MM.1S (cell line): ENCODE measurements at regions not wholly inside any gene's neighbourhood (a gene's known extent, or its start where the extent isn't known, plus 50 kb on each side); places are given as distances from the start of the nearest gene placed in this dataset.
"Not testable (repeated sequence)": the region's sequence is repeated elsewhere in the genome, so short reads cannot be mapped to it uniquely, and the experiment has no call there.

Experiments used
- EZH2 ChIP-seq: fragments of 300-600 bp; sonication (generic); optimal IDR thresholded peaks from 2 replicates; pipeline ENCODE3; 2017; ENCODE audit warnings: low read depth, mild to moderate bottlenecking, antibody characterized with exemption, low read length, mixed read lengths
- EZH2phosphoT487 ChIP-seq: fragments of 300-600 bp; sonication (generic); IDR thresholded peaks from 2 replicates; pipeline ENCODE4 v1.6.1; 2018; ENCODE audit warnings: antibody characterized with exemption, low read length
- TF ChIP-seq, protein P1 (sequence below): fragments of 300-600 bp; sonication (generic); IDR thresholded peaks from 2 replicates; pipeline ENCODE4 v1.5.1; 2016; ENCODE audit warnings: antibody characterized with exemption, low read length, mixed read lengths

DNA sequence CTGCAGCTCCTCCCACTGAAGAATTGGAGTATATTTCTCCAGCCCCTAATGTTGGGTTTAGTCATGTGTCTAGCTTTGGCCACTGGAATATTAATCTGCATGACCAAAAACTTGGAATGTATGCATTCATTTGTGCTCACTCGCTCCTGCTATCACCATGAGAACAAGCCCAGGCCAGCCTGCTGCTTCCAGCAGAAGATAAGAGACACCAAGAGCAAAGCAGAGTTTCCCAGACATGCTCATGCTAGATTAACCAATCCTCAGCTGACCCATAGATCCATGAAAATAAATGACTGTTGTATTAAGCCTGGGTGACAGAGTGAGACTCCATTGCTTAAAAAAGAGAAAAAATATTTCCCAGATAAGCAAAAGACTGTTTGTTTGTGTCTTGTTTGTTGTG, 119.6 kb downstream of the ALG1L2 start:
- TF ChIP-seq, protein P1, sequence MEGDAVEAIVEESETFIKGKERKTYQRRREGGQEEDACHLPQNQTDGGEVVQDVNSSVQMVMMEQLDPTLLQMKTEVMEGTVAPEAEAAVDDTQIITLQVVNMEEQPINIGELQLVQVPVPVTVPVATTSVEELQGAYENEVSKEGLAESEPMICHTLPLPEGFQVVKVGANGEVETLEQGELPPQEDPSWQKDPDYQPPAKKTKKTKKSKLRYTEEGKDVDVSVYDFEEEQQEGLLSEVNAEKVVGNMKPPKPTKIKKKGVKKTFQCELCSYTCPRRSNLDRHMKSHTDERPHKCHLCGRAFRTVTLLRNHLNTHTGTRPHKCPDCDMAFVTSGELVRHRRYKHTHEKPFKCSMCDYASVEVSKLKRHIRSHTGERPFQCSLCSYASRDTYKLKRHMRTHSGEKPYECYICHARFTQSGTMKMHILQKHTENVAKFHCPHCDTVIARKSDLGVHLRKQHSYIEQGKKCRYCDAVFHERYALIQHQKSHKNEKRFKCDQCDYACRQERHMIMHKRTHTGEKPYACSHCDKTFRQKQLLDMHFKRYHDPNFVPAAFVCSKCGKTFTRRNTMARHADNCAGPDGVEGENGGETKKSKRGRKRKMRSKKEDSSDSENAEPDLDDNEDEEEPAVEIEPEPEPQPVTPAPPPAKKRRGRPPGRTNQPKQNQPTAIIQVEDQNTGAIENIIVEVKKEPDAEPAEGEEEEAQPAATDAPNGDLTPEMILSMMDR, result not testable (repeated sequence)
- not testable (repeated sequence) for TF ChIP-seq EZH2, EZH2phosphoT487
